HG03196 (cell line): ENCODE measurements at regions not wholly inside any gene's neighbourhood (a gene's known extent, or its start where the extent isn't known, plus 50 kb on each side); places are given as distances from the start of the nearest gene placed in this dataset.
"Not testable (repeated sequence)": the region's sequence is repeated elsewhere in the genome, so short reads cannot be mapped to it uniquely, and the experiment has no call there.

Source experiments
- ATAC-seq: cut with Tn5 transposase; IDR thresholded peaks from one replicate; pipeline ENCODE4 v1.9.1; 2021; ENCODE audit not compliant: unreplicated experiment

GRCh38 chr3:191737742-191738141 lies 276.8 kb downstream of the PYDC2 start:
- ATAC-seq, result no peak

GRCh38 chr3:191740712-191741111 lies 279.7 kb downstream of the PYDC2 start:
- ATAC-seq, result no peak

- not testable (repeated sequence) for ATAC-seq
Measured at GRCh38 chr3:191741847-191742350, 280.9 kb downstream of the PYDC2 start.

- no peak for ATAC-seq
Measured at GRCh38 chr3:191743283-191743682, 282.3 kb downstream of the PYDC2 start.

- ATAC-seq, result no peak
Measured at GRCh38 chr3:191750618-191751017, 289.7 kb downstream of the PYDC2 start.

GRCh38 chr3:191753196-191753595 lies 292.2 kb downstream of the PYDC2 start:
- ATAC-seq, result no peak

- ATAC-seq, result no peak
Measured at GRCh38 chr3:191761906-191762305, 300.9 kb downstream of the PYDC2 start.

GRCh38 chr3:191762323-191762960 lies 301.5 kb downstream of the PYDC2 start:
- ATAC-seq, result no peak

- ATAC-seq, result no peak
Measured at GRCh38 chr3:191768421-191768820, 307.5 kb downstream of the PYDC2 start.

- no peak for ATAC-seq
Measured at GRCh38 chr3:191770541-191770940, 309.6 kb downstream of the PYDC2 start.

- no peak for ATAC-seq
Measured at GRCh38 chr3:191774485-191774884, 313.5 kb downstream of the PYDC2 start.

GRCh38 chr3:191775451-191776233 lies 314.7 kb downstream of the PYDC2 start:
- ATAC-seq, result no peak

GRCh38 chr3:191781044-191781443 lies 320.1 kb downstream of the PYDC2 start:
- ATAC-seq, result no peak

GRCh38 chr3:191783024-191783423 lies 322.1 kb downstream of the PYDC2 start:
- ATAC-seq, result no peak

- ATAC-seq, result no peak
Measured at GRCh38 chr3:191790934-191791333, 330.0 kb downstream of the PYDC2 start.

- ATAC-seq, result no peak
Measured at GRCh38 chr3:191792580-191792979, 331.6 kb downstream of the PYDC2 start.

GRCh38 chr3:191795196-191795595 lies 334.2 kb downstream of the PYDC2 start:
- no peak for ATAC-seq

GRCh38 chr3:191797271-191797670 lies 336.3 kb downstream of the PYDC2 start:
- ATAC-seq, result no peak

- no peak for ATAC-seq
Measured at GRCh38 chr3:191802671-191803070, 341.7 kb downstream of the PYDC2 start.

GRCh38 chr3:191804935-191805334 lies 344.0 kb downstream of the PYDC2 start:
- no peak for ATAC-seq

- ATAC-seq, result no peak
Measured at GRCh38 chr3:191808073-191808472, 347.1 kb downstream of the PYDC2 start.

- ATAC-seq, result no peak
Measured at GRCh38 chr3:191809326-191809949, 348.5 kb downstream of the PYDC2 start.
